WERI-Rb-1 (cell line): ENCODE measurements at regions not wholly inside any gene's neighbourhood (a gene's known extent, or its start where the extent isn't known, plus 50 kb on each side); places are given as distances from the start of the nearest gene placed in this dataset.

Source experiments
- DNase-seq: peaks from one replicate; pipeline ENCODE4 v3.0.0-alpha.2; 2020
- H3K27ac ChIP-seq: fragments of 250-450 bp; sonication (Bioruptor Pico); 2 replicates; pipeline ENCODE4 v1.5.1; 2020; ENCODE audit warnings: mild to moderate bottlenecking, moderate library complexity
- H3K27me3 ChIP-seq: fragments of 250-450 bp; sonication (Bioruptor Pico); 2 replicates; pipeline ENCODE4 v1.5.1; 2021; ENCODE audit warnings: mild to moderate bottlenecking, low read depth, moderate library complexity; ENCODE audit not compliant: insufficient read depth, severe bottlenecking
- H3K36me3 ChIP-seq: fragments of 250-450 bp; sonication (Bioruptor Pico); 2 replicates; pipeline ENCODE4 v1.5.1; 2020; ENCODE audit warnings: mild to moderate bottlenecking, moderate library complexity
- H3K4me3 ChIP-seq: 2 replicates; pipeline ENCODE4 v1.5.1; 2011; ENCODE audit warnings: low read depth, mild to moderate bottlenecking, control low read depth, low read length
- H3K9me3 ChIP-seq: fragments of 250-450 bp; sonication (Bioruptor Pico); 2 replicates; pipeline ENCODE4 v1.5.1; 2021; ENCODE audit warnings: mild to moderate bottlenecking, moderate library complexity; ENCODE audit not compliant: severe bottlenecking
- TF ChIP-seq, protein P1 (sequence below): IDR thresholded peaks from 2 replicates; pipeline ENCODE4 v1.5.1; 2011; ENCODE audit warnings: low read depth, mild to moderate bottlenecking, control low read depth, inconsistent platforms, low read length

DNA sequence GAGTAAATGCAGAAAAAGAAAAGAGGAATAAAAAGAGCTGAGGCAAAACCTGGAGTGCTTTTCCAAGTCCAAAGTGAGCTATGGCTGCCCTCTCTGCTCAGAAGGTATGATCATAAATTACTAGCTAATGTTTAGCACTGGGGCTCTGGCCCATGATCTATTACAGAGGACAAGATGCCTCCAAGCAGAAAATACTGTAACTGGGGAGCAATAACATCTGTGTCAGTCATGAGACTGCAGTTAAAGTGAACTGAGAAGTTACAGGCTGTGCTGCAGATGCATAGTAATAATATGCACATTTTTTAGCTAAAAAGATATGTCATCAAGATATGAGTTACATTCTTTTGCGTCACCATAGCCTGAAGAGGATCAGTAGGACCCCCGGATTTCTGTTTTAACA, 209.4 kb upstream of the RBBP8 start:
- TF ChIP-seq, protein P1, sequence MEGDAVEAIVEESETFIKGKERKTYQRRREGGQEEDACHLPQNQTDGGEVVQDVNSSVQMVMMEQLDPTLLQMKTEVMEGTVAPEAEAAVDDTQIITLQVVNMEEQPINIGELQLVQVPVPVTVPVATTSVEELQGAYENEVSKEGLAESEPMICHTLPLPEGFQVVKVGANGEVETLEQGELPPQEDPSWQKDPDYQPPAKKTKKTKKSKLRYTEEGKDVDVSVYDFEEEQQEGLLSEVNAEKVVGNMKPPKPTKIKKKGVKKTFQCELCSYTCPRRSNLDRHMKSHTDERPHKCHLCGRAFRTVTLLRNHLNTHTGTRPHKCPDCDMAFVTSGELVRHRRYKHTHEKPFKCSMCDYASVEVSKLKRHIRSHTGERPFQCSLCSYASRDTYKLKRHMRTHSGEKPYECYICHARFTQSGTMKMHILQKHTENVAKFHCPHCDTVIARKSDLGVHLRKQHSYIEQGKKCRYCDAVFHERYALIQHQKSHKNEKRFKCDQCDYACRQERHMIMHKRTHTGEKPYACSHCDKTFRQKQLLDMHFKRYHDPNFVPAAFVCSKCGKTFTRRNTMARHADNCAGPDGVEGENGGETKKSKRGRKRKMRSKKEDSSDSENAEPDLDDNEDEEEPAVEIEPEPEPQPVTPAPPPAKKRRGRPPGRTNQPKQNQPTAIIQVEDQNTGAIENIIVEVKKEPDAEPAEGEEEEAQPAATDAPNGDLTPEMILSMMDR: no peak
- no peak for DNase-seq
- Histone ChIP-seq H3K27ac (no peak overlapping the region), H3K36me3 (no peaks in the 10 kb centered on the region), H3K4me3 (no peak overlapping the region), H3K9me3 (peaks cover 3% of the 10 kb centered on the region), H3K27me3 (peaks cover 8% of the 10 kb centered on the region)

DNA sequence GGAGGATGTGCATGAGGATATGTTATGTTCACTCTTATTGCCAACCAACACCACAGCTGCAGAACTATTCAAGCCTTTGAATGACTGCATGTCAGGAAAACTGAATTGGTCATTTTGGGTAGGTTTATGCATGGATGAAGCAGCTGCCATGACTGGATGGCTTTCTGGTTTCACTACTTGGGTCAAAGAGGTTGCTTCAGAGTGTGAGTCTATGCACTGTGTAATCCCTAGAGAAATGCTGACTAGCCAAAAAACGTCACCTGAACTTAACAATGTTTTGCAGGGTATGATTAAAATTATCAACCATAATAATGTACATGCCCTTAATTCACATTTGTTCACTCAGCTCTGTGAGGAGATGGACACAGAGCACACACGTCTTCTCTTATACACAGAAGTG, 206.7 kb upstream of the RBBP8 start:
- H3K27me3 ChIP-seq: peaks cover 8% of the 10 kb centered on the region
- peaks cover 3% of the 10 kb centered on the region for H3K9me3 ChIP-seq
- DNase-seq: no peak
- H3K4me3 ChIP-seq: no peak overlapping the region
- H3K36me3 ChIP-seq: no peaks in the 10 kb centered on the region
- no peak overlapping the region for H3K27ac ChIP-seq
- TF ChIP-seq, protein P1: no peak

DNA sequence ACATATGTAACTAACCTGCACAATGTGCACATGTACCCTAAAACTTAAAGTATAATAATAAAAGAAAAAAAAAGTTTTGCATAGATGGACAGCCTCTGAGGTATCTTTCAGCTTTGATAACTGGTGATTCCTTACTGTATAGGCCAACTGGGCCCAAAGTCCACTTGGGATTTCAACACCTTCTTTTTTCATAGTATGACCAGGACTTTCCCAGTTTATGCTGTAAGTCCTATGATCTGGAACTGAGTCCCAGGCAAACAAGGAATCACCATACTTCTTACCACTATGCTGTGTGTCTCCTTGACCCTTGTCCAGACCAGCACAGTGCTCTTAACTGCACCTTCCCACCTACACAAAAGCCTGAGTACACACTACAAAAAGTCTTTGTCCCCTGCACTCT, 205.1 kb upstream of the RBBP8 start:
- H3K4me3 ChIP-seq: no peak overlapping the region
- peaks cover 8% of the 10 kb centered on the region for H3K27me3 ChIP-seq
- H3K36me3 ChIP-seq: no peaks in the 10 kb centered on the region
- peaks cover 3% of the 10 kb centered on the region for H3K9me3 ChIP-seq
- TF ChIP-seq, protein P1: no peak
- no peak overlapping the region for H3K27ac ChIP-seq
- no peak for DNase-seq

DNA sequence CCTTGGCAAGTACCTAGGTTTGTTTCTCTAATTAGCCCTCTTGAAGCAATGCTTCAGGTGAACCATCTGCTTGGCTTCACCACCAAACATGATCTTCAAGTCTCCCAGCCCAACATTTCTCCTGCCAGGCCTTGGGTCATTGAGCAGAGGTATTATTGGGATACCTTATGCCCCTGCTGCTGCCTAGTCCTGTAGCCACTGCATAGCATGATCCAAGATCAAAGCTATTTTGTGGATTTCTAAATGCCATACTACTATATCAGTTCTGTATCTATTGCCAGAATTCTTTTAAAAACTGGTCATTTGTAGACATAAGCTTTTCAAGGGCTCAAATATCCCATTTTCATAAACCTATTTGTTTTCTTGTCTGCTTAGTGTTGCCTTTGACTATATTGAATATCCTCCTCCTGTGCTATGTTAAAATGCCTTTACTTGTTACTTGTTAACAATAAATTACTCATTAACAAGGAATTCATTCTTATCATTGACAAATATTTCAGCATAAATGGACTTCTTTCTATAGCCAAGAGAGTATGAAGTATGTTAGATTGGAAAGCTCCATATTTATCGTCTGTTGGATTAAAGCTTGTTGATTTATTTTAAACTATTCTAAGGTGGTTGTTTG, 204.5 kb upstream of the RBBP8 start:
- H3K27ac ChIP-seq: no peak overlapping the region
- H3K9me3 ChIP-seq: peaks cover 3% of the 10 kb centered on the region
- peaks cover 8% of the 10 kb centered on the region for H3K27me3 ChIP-seq
- no peaks in the 10 kb centered on the region for H3K36me3 ChIP-seq
- no peak overlapping the region for H3K4me3 ChIP-seq
- no peak for DNase-seq
- TF ChIP-seq, protein P1: no peak

DNA sequence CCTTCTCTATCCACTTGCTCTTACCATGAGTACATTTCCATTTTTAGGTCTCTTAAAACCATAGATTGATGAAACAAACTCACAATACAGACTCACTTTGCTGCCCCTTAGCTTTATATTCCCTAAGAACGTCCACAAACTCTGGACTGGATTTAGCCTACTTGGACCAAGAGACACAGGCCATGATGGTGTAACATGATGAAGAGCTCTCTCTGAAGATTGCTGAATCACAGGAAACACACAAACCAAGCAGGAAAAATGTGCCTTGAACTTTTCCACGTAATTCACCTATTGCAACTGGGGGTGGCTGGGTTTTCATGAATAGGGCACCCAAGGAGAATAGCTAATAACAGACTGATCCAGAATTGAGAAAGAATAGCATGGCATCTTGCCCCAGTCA, 201.7 kb upstream of the RBBP8 start:
- Histone ChIP-seq H3K9me3 (no peaks in the 10 kb centered on the region), H3K36me3 (no peaks in the 10 kb centered on the region), H3K27ac (no peak overlapping the region), H3K27me3 (peaks cover 8% of the 10 kb centered on the region), H3K4me3 (no peak overlapping the region)
- TF ChIP-seq, protein P1: no peak
- no peak for DNase-seq

DNA sequence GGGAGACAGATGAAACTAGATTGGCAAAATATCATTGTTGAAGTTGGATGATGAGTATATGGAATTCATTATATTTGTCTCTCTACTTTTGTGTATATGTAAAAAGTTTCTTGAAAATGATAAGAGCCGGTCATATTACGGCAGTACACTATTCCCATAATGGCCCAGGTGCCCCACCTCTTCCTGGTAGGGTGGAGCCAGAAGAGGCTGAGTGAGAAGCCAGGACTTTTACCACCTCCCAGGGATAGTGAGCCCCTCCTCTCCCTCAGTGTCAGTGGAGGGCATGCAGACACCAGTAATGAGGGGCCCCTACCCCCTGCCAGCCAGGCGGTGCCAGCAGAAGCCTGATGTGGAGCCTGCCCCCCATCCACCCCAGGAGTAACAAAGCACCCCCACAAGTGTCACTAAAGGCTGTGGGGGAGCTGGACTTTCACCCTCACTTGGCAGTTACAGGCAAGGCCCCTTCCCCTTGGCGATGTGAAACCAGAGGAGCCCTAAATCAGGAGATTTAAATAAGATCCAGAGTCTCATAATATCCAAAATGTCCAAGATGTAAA, 198.9 kb upstream of the RBBP8 start:
- H3K27ac ChIP-seq: no peak overlapping the region
- H3K4me3 ChIP-seq: no peak overlapping the region
- no peaks in the 10 kb centered on the region for H3K36me3 ChIP-seq
- TF ChIP-seq, protein P1: no peak
- H3K9me3 ChIP-seq: no peaks in the 10 kb centered on the region
- DNase-seq: no peak
- H3K27me3 ChIP-seq: no peaks in the 10 kb centered on the region
